Lower leg skin (tissue), 4 donors: ENCODE measurements at regions not wholly inside any gene's neighbourhood (a gene's known extent, or its start where the extent isn't known, plus 50 kb on each side); places are given as distances from the start of the nearest gene placed in this dataset.
"Not testable (repeated sequence)": the region's sequence is repeated elsewhere in the genome, so short reads cannot be mapped to it uniquely, and the experiment has no call there.

Experiments
- DNase-seq, 2 donors: peaks; one replicate each; pipeline ENCODE4 v3.0.0-alpha.2; 2019; ENCODE audit warnings: low spot score in 2 of 2
- H3K4me3 ChIP-seq: fragments of 200-600 bp; sonication (generic); 2 replicates; pipeline ENCODE4 v1.5.1; 2017; ENCODE audit warnings: mild to moderate bottlenecking, low read depth; ENCODE audit not compliant: poor library complexity, severe bottlenecking
- POLR2A ChIP-seq, 2 donors: fragments of 450-650 bp; IDR thresholded peaks; one replicate each; pipeline ENCODE4 v1.6.1; 2016 to 2017; ENCODE audit warnings: antibody characterized with exemption in 2 of 2, mild to moderate bottlenecking in 1 of 2, moderate library complexity in 1 of 2
- WGBS, 2 donors: methylation state at CpG; one replicate each; pipeline ENCODE4 v1.1.5; 2018; 5-methylcytosine and 5-hydroxymethylcytosine counted together
- intact Hi-C: fragments of 100-400 bp; cut with DNase I; formaldehyde crosslinking; loops from one replicate; pipeline ENCODE4 v1.15.0; 2023; ENCODE audit warnings: low total_unique reads
- TF ChIP-seq, protein P1 (sequence below), 3 donors: fragments of 450-650 bp; IDR thresholded peaks; one replicate each; pipeline ENCODE4 v1.5.1; 2016; ENCODE audit warnings: antibody characterized with exemption in 3 of 3, mild to moderate bottlenecking in 3 of 3, moderate library complexity in 2 of 3

DNA sequence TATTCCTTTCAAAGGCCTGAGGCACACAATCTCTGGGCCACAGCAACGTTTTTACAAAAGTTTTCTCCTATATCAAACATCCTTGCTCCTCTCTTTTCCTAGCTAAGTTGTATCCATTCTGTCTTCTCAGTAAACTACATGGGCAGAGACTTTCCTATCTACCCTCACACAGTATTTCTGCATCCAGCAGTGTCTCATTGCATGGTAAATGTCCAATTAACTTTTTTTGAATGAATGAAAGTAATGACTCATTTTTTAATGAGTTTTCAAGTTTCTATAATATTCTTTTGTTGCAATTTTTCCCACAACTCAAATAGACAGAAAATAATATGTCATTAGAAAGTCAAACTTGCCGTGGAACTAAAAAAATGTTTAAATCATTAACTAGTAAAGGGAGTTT is 688.6 kb downstream of the JRKL start:
- intact Hi-C loops: no loop called here
- TF ChIP-seq POLR2A (IDR thresholded peaks at IDR 0.05): no peak
- TF ChIP-seq, protein P1, sequence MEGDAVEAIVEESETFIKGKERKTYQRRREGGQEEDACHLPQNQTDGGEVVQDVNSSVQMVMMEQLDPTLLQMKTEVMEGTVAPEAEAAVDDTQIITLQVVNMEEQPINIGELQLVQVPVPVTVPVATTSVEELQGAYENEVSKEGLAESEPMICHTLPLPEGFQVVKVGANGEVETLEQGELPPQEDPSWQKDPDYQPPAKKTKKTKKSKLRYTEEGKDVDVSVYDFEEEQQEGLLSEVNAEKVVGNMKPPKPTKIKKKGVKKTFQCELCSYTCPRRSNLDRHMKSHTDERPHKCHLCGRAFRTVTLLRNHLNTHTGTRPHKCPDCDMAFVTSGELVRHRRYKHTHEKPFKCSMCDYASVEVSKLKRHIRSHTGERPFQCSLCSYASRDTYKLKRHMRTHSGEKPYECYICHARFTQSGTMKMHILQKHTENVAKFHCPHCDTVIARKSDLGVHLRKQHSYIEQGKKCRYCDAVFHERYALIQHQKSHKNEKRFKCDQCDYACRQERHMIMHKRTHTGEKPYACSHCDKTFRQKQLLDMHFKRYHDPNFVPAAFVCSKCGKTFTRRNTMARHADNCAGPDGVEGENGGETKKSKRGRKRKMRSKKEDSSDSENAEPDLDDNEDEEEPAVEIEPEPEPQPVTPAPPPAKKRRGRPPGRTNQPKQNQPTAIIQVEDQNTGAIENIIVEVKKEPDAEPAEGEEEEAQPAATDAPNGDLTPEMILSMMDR (IDR thresholded peaks at IDR 0.05): no peak
- WGBS, 2 donors: 44 to 45% methylated on average over 2 of the region's 2 CpGs
- H3K4me3 ChIP-seq: no peak overlapping the region
- DNase-seq: no peak

DNA sequence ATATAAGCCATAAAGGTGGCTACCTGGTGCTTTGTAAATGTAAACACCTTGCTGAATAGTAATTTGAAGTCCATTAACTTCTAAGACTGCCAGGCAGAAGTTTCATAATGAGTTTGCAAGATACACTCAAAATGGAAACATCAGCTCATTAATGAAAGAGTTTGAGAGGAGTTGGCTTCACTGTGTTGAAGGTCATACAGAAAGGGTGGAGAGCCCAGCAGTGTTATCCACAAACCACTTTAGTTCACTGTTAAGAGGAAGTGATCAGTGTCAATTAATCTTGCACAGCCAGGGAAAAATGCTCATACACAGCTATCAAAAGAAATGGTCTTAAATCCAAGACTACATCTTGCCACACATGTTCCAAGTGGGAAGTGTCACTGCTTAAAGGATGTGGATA is 689.4 kb downstream of the JRKL start:
- no peak for TF ChIP-seq POLR2A (IDR thresholded peaks at IDR 0.05)
- TF ChIP-seq, protein P1 (IDR thresholded peaks at IDR 0.05): no peak
- intact Hi-C loops: no loop called here

GRCh38 chr11:97087419-97087818 is 697.6 kb downstream of the JRKL start:
- no peak overlapping the region for H3K4me3 ChIP-seq
- intact Hi-C loops: no loop called here
- WGBS, 2 donors: 43 to 69% methylated on average over 2 of the region's 2 CpGs
- TF ChIP-seq POLR2A (IDR thresholded peaks at IDR 0.05): no peak
- TF ChIP-seq, protein P1 (IDR thresholded peaks at IDR 0.05): no peak
- DNase-seq: no peak

More for the DNA sequence above, 689.4 kb downstream of the JRKL start:
- no peak for DNase-seq
- H3K4me3 ChIP-seq: no peak overlapping the region

GRCh38 chr11:97092823-97093222 is 703.0 kb downstream of the JRKL start:
- TF ChIP-seq POLR2A (IDR thresholded peaks at IDR 0.05): no peak
- TF ChIP-seq, protein P1 (IDR thresholded peaks at IDR 0.05): no peak
- 26 to 63% methylated on average over 1 of the region's 1 CpG for WGBS, 2 donors
- no peak overlapping the region for H3K4me3 ChIP-seq
- intact Hi-C loops: no loop called here
- no peak for DNase-seq

DNA sequence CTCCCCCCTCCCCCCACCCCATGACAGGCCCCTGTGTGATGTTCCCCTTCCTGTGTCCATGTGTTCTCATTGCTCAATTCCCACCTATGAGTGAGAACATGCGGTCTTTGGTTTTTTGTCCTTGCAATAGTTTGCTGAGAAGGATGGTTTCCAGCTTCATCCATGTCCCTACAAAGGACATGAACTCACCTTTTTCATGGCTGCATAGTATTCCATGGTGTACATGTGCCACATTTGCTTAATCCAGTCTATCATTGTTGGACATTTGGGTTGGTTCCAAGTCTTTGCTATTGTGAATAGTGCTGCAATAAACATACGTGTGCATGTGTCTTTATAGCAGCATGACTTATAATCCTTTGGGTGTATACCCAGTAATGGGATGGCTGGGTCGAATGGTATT is 712.4 kb downstream of the JRKL start:
- H3K4me3 ChIP-seq, DNase-seq, intact Hi-C loops: not testable (repeated sequence)
- WGBS, 2 donors: 97 to 98% methylated on average over 3 of the region's 3 CpGs

- H3K4me3 ChIP-seq: no peak overlapping the region
- intact Hi-C loops: no loop called here
- DNase-seq: no peak
- no peak for TF ChIP-seq POLR2A (IDR thresholded peaks at IDR 0.05)
- TF ChIP-seq, protein P1 (IDR thresholded peaks at IDR 0.05): no peak
Measured at GRCh38 chr11:97107604-97108003, 717.8 kb downstream of the JRKL start.
